CD4-positive, alpha-beta T cell treated with Interleukin-12 subunit alpha and Interleukin-12 subunit beta, for 1 hour (primary cell): ENCODE measurements at regions not wholly inside any gene's neighbourhood (a gene's known extent, or its start where the extent isn't known, plus 50 kb on each side); places are given as distances from the start of the nearest gene placed in this dataset.

Experiments
- DNase-seq: peaks from one replicate; pipeline ENCODE4 v3.0.0-alpha.2; 2020

DNA sequence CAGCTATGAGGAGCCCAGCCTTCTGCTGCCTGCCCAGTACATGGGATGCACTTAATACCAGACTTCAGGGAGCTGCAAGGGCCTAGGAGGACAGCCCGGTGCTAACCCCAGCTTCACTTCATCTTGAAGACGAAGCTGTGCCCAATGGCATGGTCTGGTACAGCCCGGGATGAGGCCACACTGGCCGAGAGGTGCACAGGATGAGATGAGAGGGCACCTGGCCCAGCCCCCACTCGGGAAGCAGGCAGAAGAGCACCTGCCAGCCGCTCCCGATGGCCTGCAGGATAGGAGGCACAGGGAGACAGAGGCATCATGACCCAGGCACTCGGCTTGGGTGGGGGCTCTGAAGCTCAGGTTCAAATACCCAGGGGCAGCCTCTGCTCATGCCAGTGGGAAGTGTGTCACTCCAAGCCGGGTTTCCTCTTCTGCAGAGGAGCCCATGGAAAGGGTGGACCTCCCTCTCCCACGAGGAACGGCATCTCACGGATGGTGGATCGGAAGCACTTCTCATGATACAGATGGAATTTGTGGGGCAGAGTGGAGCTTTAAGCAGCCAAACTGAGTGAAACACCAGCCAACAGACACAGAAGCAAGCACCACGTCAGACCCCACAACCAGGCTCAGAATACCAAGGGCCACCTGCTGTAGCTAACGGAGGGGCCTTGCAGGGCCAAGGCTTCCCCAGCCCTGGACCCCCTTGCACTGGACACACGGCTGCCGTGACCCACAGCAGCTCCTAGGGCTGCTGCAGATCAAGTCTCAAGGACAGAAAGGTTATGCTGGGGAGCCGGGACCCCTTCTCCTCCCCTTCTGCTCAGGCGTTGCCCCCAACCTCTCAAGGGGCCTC lies 875.2 kb downstream of the BRD1 start:
- DNase-seq, result no peak

DNA sequence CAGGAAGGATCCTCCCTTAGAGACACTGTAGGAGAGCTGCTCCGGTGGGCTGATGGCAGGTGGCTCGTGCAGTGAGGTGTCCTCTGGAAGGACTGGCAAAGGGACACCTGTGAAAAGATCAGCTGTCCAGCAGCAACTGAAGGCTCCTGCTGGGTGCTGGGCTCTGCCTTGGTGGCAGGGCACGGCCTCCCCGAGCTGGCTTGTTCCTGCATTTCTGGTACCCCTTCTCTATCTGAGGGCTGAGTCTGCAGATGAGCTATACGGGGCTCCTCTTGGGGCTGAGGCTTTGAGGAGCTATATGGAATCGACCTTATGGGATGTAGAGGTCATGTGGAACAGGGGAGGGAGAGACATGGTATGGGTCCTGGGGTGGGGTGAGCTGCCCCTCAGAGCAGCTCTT lies 875.8 kb downstream of the BRD1 start:
- DNase-seq, result no peak

DNA sequence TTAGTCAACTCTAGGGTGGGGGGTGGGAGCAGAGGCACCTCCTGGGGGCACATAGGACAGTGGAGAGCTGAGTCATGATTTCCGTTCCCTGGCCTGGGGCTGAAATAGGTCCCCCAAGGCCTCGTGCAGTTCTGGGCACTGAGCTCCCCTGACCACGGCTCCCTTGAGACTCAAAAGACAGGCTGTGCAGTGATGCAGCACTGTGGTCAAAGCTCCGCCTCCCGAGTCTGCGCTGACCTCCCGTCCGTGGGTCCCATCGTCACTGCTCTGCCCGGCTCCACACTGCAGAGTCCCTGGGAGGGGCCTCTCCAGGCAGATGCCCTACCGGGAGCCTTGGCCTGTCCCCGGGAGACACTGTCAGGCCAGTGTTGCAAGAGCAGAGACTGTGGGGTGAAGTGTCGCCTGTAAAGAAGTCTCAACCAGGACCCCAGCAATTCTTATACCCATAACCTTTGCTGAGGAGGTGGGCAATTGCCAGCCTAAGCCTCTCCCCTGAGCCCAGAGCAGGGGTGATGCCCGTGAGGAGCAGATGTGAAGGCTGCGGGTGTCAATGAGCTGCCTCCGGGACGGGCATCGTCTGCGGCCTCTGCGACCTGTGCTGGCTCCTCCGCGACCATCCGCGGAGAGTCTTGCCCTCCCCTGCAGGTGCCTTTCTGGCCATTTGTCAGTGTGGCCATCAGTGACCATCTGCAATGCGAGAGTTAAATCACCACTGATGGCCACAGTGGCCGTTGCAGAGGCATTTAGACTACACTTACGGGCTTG lies 877.3 kb downstream of the BRD1 start:
- no peak for DNase-seq

DNA sequence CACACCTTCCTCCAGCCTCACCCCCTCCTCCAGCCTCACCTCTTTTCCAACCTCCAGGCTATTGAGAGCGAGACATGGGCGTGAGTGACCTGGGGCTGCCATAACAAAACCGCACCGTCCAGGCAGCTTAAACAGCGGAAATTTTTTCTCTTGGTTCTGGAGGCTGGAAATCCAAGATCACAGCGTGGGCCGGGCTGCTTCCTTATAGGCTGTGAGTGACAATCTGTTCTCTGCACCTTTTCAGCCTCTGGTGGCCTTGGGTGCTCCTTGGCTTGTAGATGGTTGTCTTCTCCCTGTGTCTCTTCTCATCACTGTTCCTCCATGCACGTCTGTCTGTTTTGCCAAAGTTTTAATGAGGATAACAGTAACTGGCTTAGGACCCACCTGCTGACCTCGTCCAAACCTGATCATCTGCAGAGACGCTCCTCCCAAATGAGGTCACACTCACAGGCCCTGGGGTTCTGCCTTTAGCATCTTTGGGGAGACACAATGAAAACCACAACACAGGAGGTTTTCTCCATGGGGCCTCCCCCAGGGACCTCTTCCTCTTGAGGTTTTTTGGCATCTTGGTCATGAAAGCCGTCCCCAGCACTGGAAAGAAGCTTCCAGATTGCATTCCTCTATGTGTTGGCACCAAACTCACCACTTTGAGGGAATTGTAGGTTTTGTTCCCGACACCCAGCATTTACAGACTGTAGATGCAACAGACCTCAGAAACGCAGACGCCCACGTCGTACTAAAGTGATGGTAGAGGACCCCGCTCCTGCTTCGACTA lies 878.1 kb downstream of the BRD1 start:
- DNase-seq, result no peak

DNA sequence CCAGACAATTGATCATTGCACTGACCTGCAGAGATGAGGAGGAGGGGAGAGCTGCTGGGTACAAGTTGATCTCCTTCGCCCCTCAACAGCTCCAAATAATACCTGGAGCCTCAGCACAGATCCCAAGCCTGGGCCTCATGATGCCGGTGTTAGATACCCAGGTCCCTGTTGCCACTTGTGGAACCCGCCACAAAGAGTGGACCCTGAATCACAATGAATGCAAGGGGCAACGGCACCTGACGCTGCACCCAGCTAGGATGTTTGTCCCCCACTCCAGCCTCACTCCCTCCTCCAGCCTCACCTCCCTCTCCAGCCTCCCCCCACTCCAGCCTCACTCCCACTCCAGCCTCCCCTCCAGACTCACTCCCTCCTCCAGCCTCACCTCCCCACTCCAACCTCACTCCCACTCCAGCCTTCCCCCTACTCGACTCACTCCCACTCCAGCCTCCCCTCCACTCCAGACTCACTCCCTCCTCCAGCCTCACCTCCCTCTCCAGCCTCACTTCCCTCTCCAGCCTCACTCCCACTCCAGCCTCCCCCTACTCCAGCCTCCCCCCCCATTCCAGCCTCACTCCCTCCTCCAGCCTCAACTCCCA lies 879.0 kb downstream of the BRD1 start:
- DNase-seq, result no peak

DNA sequence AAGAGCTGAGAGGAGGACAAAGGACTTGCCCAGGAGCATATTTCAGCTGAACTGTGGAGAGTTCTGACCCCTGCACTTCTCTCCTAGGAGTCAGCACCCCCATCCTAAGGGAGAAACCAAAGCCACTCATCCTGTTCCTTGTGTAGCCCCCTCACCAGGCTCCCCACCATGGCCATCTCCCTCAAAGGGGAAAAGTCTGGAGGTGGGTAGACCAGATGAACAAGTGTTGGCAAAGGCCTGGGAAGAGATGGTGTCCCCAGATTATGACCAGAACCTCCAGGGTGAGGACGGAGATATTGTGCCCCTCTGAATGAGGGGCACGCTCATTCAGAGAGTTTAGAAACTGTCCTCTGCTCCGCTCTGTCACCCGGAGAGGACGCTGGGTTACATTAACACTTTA lies 880.0 kb downstream of the BRD1 start:
- no peak for DNase-seq

DNA sequence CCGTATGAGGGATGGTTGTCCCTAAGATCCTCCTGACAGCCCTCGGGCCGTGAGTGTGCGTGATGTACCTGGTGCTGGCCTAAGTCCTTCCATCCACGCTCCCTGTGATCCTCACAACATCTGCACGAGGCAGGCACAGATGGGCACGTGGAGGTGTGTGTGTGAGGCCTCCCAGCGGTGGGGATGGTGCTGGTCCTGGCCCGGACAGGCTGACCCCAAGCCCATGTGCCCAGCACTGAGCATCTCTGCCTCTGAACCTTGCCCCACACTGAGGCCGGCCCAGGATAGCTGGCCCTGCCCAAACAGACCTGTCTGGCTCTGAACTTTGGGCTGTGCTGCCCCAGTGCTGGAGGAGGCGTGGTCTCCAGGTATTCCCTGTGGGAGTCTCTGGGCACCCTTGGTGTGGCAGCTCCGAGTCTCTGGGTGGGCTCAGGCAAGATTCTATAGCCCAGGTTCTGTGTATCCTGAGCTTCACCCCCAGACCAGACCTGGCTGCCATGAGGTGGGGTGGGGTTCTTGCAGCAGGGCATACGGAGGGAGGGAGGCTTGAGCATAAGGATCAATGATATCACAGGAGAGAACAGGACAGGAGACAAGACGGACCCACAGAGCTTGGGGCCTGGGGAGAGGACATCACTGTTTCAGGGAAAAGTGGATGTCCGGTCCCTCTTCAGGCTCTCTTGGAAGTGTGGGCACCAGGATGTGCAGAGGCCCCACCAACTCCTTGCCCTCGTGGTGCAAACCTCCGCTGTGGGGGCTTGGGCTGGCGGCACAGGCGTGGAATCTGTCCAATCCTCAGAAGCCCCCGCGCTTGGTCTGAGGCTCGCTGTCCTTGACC lies 881.8 kb downstream of the BRD1 start:
- DNase-seq, result no peak

DNA sequence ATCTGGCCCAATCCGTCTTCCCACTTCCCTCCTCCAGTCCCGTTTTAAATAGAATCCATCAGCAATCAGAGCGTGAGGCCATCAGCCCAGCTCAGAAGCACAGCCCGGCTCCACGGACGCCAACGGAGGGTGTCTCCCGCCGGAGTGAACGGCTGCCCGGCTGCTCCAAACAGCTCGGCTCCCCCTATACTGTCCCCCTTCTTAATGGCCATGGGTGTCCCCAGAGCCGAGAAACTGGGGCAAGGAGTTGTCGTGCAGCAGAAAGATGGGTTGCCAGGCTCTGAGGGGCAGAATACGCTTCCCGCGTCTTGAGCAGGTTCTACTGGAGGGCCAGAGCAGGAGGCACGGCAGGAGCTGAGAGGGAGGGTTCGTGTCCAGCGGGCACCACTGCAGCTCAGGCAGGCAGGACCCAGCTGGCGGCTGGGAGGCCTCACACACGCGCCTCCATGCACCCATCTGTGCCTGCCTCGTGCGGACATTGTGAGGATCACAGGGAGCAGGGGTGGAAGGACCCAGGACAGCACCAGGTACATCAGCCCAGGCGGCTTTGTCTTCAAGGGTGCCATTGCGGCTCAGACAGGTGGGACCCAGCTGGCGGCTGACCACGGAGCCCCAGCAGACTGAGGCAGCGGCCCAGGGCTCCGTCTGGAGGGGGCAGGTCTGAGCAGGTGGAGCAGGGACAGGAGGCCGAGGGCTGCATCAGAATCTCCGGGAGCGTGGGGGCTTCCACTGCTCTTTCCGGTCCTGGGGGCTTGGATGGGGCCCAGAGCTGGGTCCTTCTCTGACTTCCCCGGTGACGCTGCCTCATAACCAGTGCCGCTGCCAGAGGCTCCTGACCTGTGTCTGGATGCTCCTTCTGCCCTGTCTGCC lies 882.7 kb downstream of the BRD1 start:
- DNase-seq, result no peak

DNA sequence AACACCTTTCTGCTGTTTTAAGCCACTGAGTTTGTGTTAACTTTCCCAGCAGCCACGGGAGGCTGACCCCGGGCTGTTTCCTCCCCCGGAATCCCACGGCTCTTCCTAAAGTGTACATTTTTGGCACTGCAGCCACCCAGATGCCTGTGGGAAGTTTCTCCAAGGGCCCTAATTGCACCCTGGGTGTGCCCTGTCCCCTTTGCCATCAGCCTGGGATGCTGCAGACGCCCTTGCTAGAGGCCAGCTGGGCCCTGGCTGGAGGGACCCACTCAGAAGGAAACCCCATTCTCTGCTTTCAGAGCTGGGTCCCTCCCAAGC lies 883.3 kb downstream of the BRD1 start:
- no peak for DNase-seq

DNA sequence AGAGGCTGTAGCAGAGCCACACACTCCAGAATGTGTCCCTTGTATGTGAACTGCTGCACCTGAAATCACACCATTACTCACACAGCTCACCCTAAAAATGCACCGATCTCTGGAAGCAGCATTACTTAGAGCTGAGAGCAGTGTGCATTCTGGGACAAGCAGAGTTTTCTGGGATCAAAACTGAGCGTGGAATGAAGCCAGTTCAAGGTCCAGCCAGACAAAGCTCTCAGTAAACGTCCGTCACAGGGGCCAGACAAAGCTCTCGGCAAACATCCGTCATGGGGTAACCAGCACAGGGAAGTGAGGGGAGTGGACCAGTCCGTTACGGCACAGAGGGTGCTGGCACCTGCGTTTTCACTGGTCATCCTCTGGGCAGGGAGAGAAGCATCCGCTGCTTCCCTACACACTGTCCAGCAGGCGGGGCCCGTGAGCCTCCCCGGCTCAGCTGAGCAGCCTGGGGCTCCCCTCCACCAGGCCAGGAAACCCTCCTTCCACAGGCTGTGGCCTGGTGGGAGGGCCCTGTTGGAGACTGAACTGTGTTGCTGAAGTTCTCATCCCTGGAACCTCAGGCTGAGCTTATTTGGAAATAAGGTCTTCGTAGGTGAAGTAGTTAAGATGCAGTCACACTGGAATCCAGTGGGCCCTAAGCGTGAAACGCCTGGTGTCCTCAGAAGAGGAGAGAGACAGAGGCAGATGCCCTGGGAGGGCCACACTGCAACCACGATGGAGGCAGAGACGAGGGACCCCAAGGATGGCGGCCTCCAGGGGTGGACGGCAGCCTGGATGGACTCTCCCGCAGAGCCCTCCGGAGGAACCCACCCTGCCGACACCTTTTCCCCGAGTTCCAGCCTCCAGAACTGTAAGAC lies 883.9 kb downstream of the BRD1 start:
- no peak for DNase-seq

DNA sequence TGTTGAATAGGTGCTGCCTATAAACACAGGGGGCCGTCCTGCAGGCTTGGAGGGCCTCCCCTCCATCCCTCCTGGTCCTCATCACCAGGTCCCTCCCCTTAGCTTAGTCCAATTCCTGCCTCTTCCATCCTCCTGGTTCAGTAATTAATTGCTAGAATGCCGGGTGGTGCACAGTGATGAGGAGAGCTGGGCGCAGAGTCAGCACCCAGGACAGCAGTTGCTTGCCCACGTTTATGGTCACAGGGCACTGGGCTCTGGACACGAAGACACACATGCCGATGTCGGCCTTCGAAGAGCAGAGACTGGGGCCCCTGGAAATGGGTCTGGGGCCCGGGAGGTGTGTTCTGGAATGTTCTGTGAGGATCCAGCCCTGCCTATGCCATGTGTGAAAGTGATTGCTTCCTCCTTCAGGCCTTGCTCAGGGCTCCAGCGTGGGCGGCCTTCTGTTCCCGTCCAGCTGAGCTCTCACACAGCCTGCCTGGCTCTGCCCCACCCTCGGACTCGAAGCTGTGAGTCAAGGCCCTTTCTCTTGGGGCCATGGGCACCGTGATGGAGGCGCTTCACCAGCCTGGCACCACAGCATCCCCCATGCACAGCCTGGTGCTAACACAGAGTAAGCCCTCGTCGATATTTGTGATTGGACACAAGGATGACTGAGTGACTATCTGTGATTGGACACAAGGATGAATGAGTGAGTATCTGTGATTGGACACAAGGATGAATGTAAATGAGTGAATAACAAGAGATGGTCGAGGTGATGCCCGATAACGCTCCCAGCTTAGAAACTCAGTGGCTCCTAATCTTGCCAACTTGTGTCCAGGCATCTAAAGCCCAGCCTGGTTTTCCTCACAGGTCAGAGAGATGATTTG lies 884.7 kb downstream of the BRD1 start:
- no peak for DNase-seq

DNA sequence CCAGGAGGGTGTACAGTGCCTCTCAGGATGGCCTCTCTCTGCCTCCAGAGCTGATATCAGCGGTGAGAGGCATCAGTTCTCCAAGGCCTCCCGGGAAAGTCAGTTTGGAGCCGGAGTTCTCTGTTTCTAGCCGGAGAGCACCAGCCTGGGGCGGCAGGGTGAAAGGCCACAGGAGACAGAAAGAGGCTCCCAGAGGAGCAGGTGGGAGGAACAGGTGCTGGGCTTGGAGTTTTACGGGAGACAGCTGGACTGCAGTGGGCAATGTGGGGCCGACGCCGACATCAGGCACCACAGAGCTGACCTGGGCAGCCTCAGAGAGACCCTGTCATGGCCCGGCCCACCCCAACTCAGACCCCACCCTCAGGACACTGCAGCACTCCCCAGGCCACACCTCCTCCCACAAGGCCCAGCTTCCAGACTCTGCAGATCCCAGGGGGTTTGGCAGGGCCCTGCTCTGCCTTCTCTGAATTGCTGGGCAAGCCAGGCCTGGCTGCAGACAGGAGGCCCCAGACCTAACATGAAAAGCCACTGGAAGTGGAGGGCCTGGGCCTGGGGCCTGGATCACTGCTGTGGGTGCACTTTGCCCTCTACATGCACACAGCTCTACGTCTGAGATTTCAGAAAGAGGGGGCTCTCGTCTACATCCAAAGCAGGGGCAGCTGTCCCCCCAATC lies 885.6 kb downstream of the BRD1 start:
- no peak for DNase-seq

DNA sequence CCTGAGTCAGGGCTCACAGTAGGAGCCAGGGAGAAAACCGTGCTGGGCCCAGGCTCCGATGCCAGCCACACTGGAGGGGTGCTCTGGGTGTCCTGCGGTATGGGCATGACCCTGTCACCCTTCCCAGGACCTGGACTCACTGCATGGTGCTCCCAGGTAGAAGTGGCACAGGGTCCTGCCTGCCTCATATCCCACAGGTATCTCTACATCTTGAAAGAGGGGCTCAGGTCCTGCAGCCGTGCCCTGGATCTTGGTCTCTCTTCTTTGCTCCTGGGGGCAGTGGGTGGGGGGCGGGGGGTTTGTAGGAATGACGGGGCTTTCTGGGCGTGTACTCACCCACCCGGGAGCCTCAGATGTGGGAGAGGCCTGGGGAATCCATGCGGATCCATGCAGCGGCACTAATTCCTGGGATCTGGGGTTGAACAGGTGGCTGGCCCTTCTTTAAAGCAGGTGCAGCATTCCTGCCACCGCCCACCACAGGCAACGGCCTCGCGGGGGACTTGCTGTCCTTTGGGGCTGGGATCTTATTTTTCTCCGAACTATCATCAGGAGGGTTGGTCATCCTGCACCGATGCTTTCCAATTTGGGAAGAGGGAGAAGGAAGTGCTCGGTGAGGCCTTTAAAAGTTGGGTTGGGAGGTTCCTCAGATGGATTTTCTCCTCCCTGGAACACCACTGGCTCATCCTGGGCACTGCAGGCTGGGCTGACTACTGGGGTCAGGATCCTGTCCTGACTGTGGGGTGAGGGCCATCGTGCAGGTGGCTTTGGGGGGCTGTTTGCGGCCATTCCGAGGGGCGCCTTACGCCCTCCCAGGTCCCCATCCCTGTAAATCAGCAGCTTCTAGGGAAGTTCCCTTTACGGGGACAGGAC lies 886.4 kb downstream of the BRD1 start:
- DNase-seq, result no peak

DNA sequence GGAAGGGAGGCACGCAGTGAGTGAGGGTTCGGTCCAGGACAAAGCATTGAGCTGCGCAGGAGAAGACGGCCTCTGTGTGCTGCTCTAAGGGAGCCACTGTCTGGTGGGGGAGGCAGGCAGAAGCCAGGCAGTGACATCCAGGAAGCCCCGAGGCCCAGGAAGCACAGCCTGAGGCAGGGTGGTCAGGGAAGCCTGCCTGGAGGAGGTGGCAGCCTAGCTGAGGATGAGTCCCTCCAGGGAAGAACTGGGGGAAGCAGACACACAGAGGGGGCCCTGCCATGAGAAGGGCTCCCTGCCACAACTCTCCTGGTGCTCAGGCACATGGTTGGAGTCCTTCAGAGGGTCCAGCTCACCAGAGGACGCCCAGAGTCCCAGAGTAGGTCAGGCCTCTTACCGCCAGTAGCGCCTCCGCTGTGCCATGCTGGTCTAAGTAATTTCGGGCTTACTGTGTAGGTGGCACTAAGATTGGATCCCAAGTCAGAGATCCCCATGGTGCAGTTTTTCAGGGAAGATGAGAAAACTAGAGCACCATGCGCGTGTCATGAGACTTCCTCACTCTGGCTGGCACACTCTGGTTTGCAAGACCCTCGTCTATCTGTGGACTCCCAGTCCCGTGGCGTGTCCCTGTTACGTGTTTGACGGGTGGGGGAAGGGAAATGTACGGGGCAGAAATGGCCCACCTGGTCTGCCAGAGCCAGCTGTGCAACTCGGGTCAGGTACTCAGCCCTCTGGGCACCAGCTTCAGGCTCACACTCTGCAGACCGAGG lies 887.2 kb downstream of the BRD1 start:
- no peak for DNase-seq

DNA sequence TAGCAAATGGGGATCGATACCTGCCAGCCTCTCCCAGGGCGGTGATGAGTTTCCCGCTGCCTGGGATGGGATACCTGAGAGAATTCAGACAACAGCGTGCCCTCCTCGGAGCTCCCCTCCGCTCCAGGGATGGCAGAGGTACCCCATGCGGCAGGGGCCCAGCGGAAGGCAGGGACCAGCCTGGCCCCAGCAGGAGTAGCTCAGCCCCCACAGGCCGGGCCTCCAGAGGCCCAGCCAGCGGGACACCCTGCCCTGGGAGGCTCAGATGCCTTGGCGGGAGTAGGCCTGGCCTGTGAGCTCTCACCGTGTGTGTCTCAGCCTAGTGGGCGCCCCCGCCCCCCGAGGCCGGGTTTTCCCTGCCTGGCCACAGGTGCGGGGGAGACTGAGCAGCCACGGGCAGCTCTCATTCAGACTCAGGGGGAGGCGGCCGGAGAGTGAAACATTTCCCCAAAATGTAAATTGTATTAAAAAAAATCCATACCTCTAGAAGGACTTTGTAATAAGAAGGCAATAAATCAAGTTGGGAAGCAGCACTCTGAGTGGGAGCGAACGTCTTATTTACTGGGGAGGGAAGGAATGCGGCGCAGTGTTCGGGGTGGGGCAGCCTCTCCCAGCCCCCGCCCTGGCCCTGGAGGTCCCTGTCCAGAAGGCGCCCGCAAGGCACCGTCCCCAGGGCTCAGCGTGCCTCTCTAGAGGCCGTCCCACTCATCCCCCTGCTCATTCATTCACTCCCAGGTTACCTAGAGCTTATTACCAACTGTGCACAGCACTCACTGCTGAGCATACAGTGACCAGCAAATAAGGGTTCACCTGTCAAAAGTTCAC lies 888.0 kb downstream of the BRD1 start:
- DNase-seq, result no peak

DNA sequence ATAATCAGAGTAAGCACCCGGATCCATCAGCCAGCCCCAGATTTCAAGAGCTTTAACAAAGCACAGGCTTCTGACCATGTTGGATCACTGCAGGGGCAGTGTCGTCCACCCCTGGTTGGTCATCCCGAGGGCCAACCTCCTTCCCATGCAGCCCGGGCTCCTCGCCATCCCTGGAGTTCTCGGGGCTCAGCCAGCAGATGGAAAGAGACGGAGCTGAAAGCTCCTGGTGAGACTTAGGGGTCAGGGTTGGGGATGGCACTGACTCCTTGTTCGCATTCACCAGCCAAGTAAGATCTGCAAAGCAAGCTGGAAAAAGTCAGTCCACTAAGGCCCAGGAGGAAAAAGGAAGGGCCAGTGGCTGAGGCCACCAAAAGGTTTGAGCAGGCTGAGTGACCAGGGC lies 888.9 kb downstream of the BRD1 start:
- no peak for DNase-seq
